ENCODE measurements at regions not wholly inside any gene's neighbourhood (a gene's known extent, or its start where the extent isn't known, plus 50 kb on each side); places are given as distances from the start of the nearest gene placed in this dataset.

DNA sequence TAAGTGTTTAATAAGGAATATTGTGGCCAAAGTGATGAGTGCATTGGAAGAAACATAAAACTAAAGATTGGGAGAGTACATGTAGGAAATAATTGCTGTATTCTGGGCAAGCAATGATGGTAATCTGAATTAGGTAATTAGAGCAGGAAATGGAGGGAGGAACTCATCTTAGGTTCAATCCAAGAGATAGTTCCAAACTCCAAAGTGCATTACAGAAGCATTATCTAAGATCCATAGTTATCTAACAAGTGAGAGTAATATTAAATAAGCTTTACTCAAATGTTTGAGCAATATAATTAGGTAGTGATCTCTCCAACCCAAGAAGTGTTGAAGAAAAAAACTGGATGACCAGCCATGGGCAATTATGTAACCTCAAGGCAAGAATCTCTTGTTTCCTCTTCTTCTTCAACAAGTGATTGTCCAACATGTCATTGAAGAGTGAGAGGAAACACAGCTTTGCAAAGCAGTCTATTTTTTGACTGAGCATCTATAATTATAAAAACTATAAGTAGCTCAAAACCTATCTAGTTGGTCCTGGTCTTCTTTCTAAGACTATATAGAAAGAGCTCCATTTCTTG is 181.2 kb upstream of the TNFAIP3 start:
- H3K4me1 ChIP-seq (ENCODE audit: control insufficient read depth in 1 of 2, insufficient read depth in 2 of 2, low read length in 2 of 2): no peaks in the 10 kb centered on the region
- H3K27me3 ChIP-seq (ENCODE audit: control insufficient read depth in 1 of 2, insufficient read depth in 2 of 2, low read length in 1 of 2): no peaks in the 10 kb centered on the region
- no peak overlapping the region for H3K4me3 ChIP-seq (ENCODE audit: low read length in 2 of 2)
- no peak for ATAC-seq (ENCODE audit: low FRiP score)
- no peaks in the 10 kb centered on the region for H3K36me3 ChIP-seq (ENCODE audit: control insufficient read depth in 1 of 2, insufficient read depth in 2 of 2, low read length in 1 of 2)
- no peaks in the 10 kb centered on the region for H3K9me3 ChIP-seq (ENCODE audit: control insufficient read depth, low read length)
- no peak overlapping the region for H3K27ac ChIP-seq (ENCODE audit: low read depth in 1 of 2, low read length in 2 of 2)
- no peak for DNase-seq
- intact Hi-C loops (cut with DNase I): no loop called here

DNA sequence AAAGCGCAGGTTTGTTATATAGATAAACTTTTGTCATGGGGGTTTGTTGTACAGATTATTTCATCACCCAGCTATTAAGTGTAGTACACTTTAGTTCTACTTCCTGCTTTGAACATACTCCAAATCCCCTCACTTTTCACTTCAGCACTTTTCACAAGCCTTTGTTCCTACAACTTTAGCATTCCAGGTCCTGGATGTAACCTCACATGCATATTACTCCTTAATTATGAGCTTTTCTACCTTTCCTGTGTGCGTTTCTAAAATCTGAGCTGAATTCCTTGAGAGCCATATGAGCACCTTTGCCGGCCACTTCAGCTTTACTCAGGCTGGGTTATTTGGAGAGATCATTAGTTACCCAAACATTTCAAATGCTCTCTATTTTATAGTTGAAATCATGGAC is 179.2 kb upstream of the TNFAIP3 start:
- Histone ChIP-seq H3K36me3 (ENCODE audit: control insufficient read depth in 1 of 2, insufficient read depth in 2 of 2, low read length in 1 of 2) (no peaks in the 10 kb centered on the region), H3K4me3 (ENCODE audit: low read length in 2 of 2) (no peak overlapping the region), H3K27ac (ENCODE audit: low read depth in 1 of 2, low read length in 2 of 2) (no peak overlapping the region), H3K4me1 (ENCODE audit: control insufficient read depth in 1 of 2, insufficient read depth in 2 of 2, low read length in 2 of 2) (no peaks in the 10 kb centered on the region), H3K27me3 (ENCODE audit: control insufficient read depth in 1 of 2, insufficient read depth in 2 of 2, low read length in 1 of 2) (no peaks in the 10 kb centered on the region), H3K9me3 (ENCODE audit: control insufficient read depth, low read length) (no peaks in the 10 kb centered on the region)
- DNase-seq (no peak), ATAC-seq (ENCODE audit: low FRiP score) (no peak)
- WGBS, 2 donors: 83 to 86% methylated on average over 3 of the region's 3 CpGs
- intact Hi-C loops (cut with DNase I): no loop called here

DNA sequence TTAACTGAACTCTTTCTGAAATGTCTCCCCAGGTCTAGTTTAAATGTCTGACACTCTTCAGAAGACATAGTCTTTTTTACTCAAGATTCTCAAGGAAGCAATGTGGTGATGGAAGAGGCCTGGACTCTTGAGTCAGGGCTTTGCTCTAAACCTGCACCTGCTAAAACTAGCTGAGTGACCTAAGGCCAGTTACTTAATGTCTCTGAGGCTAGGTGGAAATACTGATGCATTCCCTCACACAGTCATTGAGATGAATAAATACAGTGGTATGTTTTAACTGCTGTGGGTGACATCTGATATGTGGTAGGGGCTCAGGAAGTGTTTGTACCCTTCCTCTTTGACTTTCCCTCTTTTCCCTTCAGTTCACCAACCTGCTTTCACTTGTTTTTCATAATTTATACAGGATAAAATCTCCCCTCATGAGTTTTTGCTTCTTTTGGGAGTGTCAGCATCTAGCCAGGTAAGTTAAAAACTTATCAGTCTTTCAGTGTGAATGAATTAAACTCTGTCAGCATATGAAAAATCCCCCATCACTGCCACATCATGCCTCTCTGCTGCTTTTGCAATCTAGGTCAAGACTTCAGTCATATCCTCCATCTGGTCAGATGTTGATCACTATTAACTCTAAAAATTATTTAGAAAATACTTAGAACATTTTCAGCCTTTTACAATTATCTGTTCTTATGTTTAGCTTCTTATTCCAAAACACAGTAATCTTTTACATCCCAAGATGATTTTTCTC is 178.7 kb upstream of the TNFAIP3 start:
- Histone ChIP-seq H3K9me3 (ENCODE audit: control insufficient read depth, low read length) (no peaks in the 10 kb centered on the region), H3K4me1 (ENCODE audit: control insufficient read depth in 1 of 2, insufficient read depth in 2 of 2, low read length in 2 of 2) (no peaks in the 10 kb centered on the region), H3K27ac (ENCODE audit: low read depth in 1 of 2, low read length in 2 of 2) (no peak overlapping the region), H3K4me3 (ENCODE audit: low read length in 2 of 2) (no peak overlapping the region), H3K27me3 (ENCODE audit: control insufficient read depth in 1 of 2, insufficient read depth in 2 of 2, low read length in 1 of 2) (no peaks in the 10 kb centered on the region), H3K36me3 (ENCODE audit: control insufficient read depth in 1 of 2, insufficient read depth in 2 of 2, low read length in 1 of 2) (no peaks in the 10 kb centered on the region)
- intact Hi-C loops (cut with DNase I): no loop called here
- no peak for ATAC-seq (ENCODE audit: low FRiP score)
- DNase-seq: no peak

DNA sequence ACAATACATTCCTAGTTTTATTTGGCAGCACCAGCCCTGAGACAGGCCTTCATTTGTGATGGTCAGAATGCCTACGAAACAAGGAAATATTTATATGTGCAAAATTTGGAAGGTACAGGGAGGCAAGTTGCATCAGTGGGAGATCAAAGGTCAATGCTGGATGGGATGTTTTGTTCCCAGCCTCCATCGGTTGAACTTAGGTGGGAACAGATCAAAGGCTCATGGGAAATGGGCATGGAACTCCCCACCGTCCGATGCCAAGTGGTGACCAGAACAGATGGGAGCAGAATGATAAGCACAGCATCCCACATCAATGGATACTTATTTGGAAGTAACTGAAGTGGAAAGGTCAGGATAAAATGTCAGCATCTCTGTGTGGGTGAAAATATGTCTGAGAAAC is 177.7 kb upstream of the TNFAIP3 start:
- Histone ChIP-seq H3K4me1 (ENCODE audit: control insufficient read depth in 1 of 2, insufficient read depth in 2 of 2, low read length in 2 of 2) (no peaks in the 10 kb centered on the region), H3K27ac (ENCODE audit: low read depth in 1 of 2, low read length in 2 of 2) (no peak overlapping the region), H3K27me3 (ENCODE audit: control insufficient read depth in 1 of 2, insufficient read depth in 2 of 2, low read length in 1 of 2) (no peaks in the 10 kb centered on the region), H3K36me3 (ENCODE audit: control insufficient read depth in 1 of 2, insufficient read depth in 2 of 2, low read length in 1 of 2) (no peaks in the 10 kb centered on the region), H3K4me3 (ENCODE audit: low read length in 2 of 2) (no peak overlapping the region), H3K9me3 (ENCODE audit: control insufficient read depth, low read length) (no peaks in the 10 kb centered on the region)
- ATAC-seq (ENCODE audit: low FRiP score) (no peak), DNase-seq (no peak)
- 67 to 76% methylated on average over 4 of the region's 4 CpGs for WGBS, 2 donors
- intact Hi-C loops (cut with DNase I): no loop called here

DNA sequence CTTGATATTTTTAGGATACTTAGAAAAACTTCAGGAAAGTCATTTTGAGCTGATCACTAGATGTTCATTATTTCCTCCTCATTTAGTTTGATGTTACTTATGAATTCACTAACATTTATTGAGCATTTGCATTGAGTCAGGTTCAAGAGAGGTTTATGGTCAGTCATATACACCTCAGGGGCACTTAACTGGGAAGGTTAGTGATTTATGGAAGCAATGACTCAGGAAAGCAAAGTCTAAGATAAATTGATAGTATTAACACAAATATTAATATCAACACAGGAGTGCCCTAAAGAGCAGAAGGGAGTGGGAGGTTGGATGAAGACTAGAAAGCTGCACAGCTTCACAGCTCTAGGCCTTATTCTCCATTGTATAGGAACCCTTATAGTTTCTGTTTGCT is 177.0 kb upstream of the TNFAIP3 start:
- DNase-seq: no peak
- ATAC-seq (ENCODE audit: low FRiP score): no peak
- Histone ChIP-seq H3K4me1 (ENCODE audit: control insufficient read depth in 1 of 2, insufficient read depth in 2 of 2, low read length in 2 of 2) (no peaks in the 10 kb centered on the region), H3K36me3 (ENCODE audit: control insufficient read depth in 1 of 2, insufficient read depth in 2 of 2, low read length in 1 of 2) (no peaks in the 10 kb centered on the region), H3K27me3 (ENCODE audit: control insufficient read depth in 1 of 2, insufficient read depth in 2 of 2, low read length in 1 of 2) (no peaks in the 10 kb centered on the region), H3K4me3 (ENCODE audit: low read length in 2 of 2) (no peak overlapping the region), H3K27ac (ENCODE audit: low read depth in 1 of 2, low read length in 2 of 2) (no peak overlapping the region), H3K9me3 (ENCODE audit: control insufficient read depth, low read length) (no peaks in the 10 kb centered on the region)
- intact Hi-C loops (cut with DNase I): no loop called here

DNA sequence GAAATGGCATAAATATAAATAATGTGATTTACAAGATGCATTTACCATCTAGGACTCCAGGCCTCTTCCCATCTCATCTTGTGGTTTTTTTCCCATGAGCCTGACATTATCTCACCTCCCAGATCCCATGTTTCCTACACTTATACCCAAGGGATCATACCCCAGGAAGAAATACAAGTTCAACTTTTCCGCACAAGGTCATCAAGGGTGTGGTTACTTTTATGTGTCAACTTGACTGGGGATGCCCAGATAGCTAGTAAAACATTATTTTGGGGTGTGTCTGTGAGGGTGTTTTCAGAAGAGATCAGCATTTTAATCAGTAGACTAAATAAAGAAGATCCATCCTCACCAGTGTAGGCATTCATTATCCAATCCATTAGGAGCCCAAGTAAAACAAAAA is 176.3 kb upstream of the TNFAIP3 start:
- intact Hi-C loops (cut with DNase I): no loop called here
- Histone ChIP-seq H3K36me3 (ENCODE audit: control insufficient read depth in 1 of 2, insufficient read depth in 2 of 2, low read length in 1 of 2) (no peaks in the 10 kb centered on the region), H3K4me3 (ENCODE audit: low read length in 2 of 2) (no peak overlapping the region), H3K9me3 (ENCODE audit: control insufficient read depth, low read length) (no peaks in the 10 kb centered on the region), H3K4me1 (ENCODE audit: control insufficient read depth in 1 of 2, insufficient read depth in 2 of 2, low read length in 2 of 2) (no peaks in the 10 kb centered on the region), H3K27me3 (ENCODE audit: control insufficient read depth in 1 of 2, insufficient read depth in 2 of 2, low read length in 1 of 2) (no peaks in the 10 kb centered on the region), H3K27ac (ENCODE audit: low read depth in 1 of 2, low read length in 2 of 2) (no peak overlapping the region)
- ATAC-seq (ENCODE audit: low FRiP score) (no peak), DNase-seq (no peak)
- 91 to 96% methylated on average over 1 of the region's 1 CpG for WGBS, 2 donors

DNA sequence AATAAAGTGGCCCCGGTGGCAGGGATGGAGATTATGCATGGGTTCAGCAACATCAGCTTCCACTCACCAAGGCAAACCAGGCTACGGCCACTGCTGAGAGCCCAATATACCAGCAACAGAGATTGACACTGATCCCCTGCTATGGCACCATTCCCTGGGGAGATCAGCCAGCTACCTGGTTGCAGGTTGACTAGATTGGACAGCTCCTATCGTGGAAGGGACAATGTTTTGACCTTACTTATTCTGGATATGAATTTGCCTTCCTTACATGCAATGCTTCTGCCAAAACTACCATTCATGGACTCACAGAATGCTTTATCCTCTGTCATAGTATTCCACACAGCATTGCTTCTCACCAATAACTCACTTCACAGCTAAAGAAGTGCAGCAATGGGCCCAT is 174.8 kb upstream of the TNFAIP3 start:
- DNase-seq (no peak), ATAC-seq (ENCODE audit: low FRiP score) (no peak)
- Histone ChIP-seq H3K4me3 (ENCODE audit: low read length in 2 of 2) (no peak overlapping the region), H3K4me1 (ENCODE audit: control insufficient read depth in 1 of 2, insufficient read depth in 2 of 2, low read length in 2 of 2) (no peaks in the 10 kb centered on the region), H3K36me3 (ENCODE audit: control insufficient read depth in 1 of 2, insufficient read depth in 2 of 2, low read length in 1 of 2) (no peaks in the 10 kb centered on the region), H3K27me3 (ENCODE audit: control insufficient read depth in 1 of 2, insufficient read depth in 2 of 2, low read length in 1 of 2) (no peaks in the 10 kb centered on the region), H3K27ac (ENCODE audit: low read depth in 1 of 2, low read length in 2 of 2) (no peak overlapping the region), H3K9me3 (ENCODE audit: control insufficient read depth, low read length) (no peaks in the 10 kb centered on the region)
- WGBS, 2 donors: 96% methylated on average over 3 of the region's 3 CpGs
- intact Hi-C loops (cut with DNase I): no loop called here

DNA sequence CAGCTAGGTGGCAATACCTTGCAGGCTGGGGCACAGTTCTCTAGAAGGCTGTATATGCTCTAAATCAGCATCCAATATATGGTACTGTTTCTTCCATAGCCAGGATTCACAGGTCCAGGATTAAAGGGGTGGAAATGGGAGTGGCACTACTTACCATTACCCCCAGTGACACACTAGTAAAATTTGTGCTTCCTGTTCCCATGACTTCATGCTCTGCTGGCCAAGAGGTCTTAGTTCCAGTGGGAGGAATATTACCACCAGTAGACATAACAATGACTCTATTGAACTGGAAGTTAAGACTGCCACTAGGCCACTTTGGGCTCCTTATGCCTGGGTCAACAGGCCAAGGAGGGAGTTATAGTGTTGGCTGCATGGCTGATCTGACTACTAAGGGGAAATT is 174.3 kb upstream of the TNFAIP3 start:
- Histone ChIP-seq H3K27ac (ENCODE audit: low read depth in 1 of 2, low read length in 2 of 2) (no peak overlapping the region), H3K9me3 (ENCODE audit: control insufficient read depth, low read length) (no peaks in the 10 kb centered on the region), H3K27me3 (ENCODE audit: control insufficient read depth in 1 of 2, insufficient read depth in 2 of 2, low read length in 1 of 2) (no peaks in the 10 kb centered on the region), H3K4me1 (ENCODE audit: control insufficient read depth in 1 of 2, insufficient read depth in 2 of 2, low read length in 2 of 2) (no peaks in the 10 kb centered on the region), H3K36me3 (ENCODE audit: control insufficient read depth in 1 of 2, insufficient read depth in 2 of 2, low read length in 1 of 2) (no peaks in the 10 kb centered on the region), H3K4me3 (ENCODE audit: low read length in 2 of 2) (no peak overlapping the region)
- DNase-seq (no peak), ATAC-seq (ENCODE audit: low FRiP score) (no peak)
- intact Hi-C loops (cut with DNase I): no loop called here

DNA sequence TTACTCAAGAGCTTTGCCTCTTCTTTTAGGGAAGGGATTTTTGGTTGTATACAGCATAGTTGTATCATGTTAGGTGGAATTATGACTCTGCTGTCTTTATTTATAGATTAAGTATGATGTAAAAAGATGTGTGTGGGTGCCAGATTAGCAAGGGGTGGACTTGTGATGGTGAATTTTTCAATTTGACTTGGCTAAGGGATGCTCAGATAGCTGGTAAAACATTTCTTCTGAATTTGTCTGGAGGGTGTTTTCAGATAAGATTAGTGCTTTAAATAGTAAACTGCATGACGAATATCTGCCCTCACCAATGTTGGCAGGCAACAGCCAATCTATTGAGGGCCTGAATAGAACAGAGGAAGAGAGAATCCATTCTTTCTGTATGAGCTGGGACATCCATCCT is 173.3 kb upstream of the TNFAIP3 start:
- 15 to 30% methylated on average over 1 of the region's 1 CpG for WGBS, 2 donors
- ATAC-seq (ENCODE audit: low FRiP score): no peak
- intact Hi-C loops (cut with DNase I): no loop called here
- no peak for DNase-seq
- Histone ChIP-seq H3K36me3 (ENCODE audit: control insufficient read depth in 1 of 2, insufficient read depth in 2 of 2, low read length in 1 of 2) (no peaks in the 10 kb centered on the region), H3K9me3 (ENCODE audit: control insufficient read depth, low read length) (no peaks in the 10 kb centered on the region), H3K27me3 (ENCODE audit: control insufficient read depth in 1 of 2, insufficient read depth in 2 of 2, low read length in 1 of 2) (no peaks in the 10 kb centered on the region), H3K4me1 (ENCODE audit: control insufficient read depth in 1 of 2, insufficient read depth in 2 of 2, low read length in 2 of 2) (no peaks in the 10 kb centered on the region), H3K4me3 (ENCODE audit: low read length in 2 of 2) (no peak overlapping the region), H3K27ac (ENCODE audit: low read depth in 1 of 2, low read length in 2 of 2) (no peak overlapping the region)

Measured in aorta (tissue), 5 donors.